ENCODE measurements at regions not wholly inside any gene's neighbourhood (a gene's known extent, or its start where the extent isn't known, plus 50 kb on each side); places are given as distances from the start of the nearest gene placed in this dataset.

DNA sequence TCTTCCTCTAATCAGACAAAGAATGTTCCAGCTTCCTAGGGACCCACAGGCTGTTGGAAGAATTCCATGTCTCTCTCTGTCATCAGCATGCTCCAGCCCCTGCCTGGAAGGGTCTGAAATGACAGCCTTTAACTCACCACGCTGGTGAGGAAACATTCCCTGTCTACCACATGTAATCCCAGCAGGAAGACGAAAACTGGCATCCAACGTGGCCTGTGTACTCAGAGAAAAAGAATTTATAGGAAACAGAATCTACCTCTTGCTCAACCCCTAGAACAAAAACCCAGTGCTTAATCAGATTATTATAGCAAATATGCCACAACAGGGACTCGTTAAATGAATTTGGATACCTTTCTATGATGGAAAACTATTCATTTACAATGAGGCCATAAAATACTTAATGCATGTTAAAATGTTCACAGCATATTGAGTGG lies 147.3 kb upstream of the FOXF1 start:
- H3K27ac ChIP-seq, result peak overlapping the region; percentile 83 to 89 (median 85)
- peak; percentile 88 for DNase-seq
- no peaks in the 10 kb centered on the region for H3K27me3 ChIP-seq
- 45 to 47% methylated on average over 4 of the region's 4 CpGs for WGBS, 2 donors
- H3K36me3 ChIP-seq, result no peaks in the 10 kb centered on the region
- H3K4me3 ChIP-seq, result no peak overlapping the region
- no peaks in the 10 kb centered on the region for H3K9me3 ChIP-seq
- peaks cover 0 to 56% (median 46%) of the 10 kb centered on the region in 4 donors for H3K4me1 ChIP-seq
- TF ChIP-seq POLR2AphosphoS5 (IDR thresholded peaks at IDR 0.05) (peak; percentile 63 to 76 (median 66)), POLR2A (IDR thresholded peaks at IDR 0.05) (no peak), EP300 (IDR thresholded peaks at IDR 0.05) (peak in 3 of 4 donors; percentile 25 to 84 (median 52))
- TF ChIP-seq, protein P1, sequence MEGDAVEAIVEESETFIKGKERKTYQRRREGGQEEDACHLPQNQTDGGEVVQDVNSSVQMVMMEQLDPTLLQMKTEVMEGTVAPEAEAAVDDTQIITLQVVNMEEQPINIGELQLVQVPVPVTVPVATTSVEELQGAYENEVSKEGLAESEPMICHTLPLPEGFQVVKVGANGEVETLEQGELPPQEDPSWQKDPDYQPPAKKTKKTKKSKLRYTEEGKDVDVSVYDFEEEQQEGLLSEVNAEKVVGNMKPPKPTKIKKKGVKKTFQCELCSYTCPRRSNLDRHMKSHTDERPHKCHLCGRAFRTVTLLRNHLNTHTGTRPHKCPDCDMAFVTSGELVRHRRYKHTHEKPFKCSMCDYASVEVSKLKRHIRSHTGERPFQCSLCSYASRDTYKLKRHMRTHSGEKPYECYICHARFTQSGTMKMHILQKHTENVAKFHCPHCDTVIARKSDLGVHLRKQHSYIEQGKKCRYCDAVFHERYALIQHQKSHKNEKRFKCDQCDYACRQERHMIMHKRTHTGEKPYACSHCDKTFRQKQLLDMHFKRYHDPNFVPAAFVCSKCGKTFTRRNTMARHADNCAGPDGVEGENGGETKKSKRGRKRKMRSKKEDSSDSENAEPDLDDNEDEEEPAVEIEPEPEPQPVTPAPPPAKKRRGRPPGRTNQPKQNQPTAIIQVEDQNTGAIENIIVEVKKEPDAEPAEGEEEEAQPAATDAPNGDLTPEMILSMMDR (IDR thresholded peaks at IDR 0.05), result no peak
- intact Hi-C loops (cut with DNase I), result loop anchor here (1.0 kb wide), 1 partner anchor 20 kb away; no protein-coding TSS in a partner anchor

DNA sequence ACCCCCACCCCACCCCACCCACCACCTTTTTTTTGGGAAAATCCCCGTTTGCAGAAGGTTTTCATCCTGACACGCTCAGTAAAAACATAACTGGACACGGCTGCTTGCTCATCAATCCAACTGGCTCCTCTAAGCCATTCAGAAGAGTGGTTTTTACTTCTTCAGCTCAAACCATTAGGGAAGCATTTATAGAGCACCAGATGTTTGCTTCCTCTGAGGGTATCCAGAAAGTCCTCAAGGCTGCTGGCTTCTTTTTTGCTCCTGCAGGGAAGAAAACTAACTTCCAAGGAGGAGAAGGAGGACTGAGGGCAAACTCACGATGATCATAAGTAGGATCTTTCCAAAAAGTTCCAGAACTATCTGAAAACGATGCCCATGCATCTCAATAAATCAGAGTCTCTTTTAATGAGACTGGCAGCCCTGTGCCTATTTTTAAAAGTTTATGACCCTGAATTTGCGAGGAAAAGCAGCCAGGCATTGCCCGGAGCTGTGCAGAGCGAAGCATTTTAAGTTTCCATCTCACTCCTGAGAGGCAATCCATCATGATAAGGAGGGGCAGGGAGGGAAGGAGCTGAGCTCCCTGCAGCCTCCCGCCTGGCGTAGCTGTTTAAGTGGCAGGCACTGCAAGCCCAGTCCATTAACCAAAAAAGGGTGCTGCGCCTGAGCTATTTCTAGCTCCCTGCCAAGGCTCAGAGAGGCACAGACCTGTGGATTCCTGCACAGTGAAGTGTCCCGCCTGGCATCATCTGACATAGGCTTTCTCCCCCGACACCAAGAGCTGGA lies 146.3 kb upstream of the FOXF1 start:
- 44 to 47% methylated on average over 13 of the region's 13 CpGs for WGBS, 2 donors
- H3K4me1 ChIP-seq, result peaks cover 0 to 56% (median 49%) of the 10 kb centered on the region in 4 donors
- peak; percentile 95 for DNase-seq
- intact Hi-C loops (cut with DNase I), result loop anchor here (1.0 to 2.0 kb wide), 5 partner anchors 21 to 165 kb away; no protein-coding TSS in a partner anchor
- H3K27me3 ChIP-seq, result no peaks in the 10 kb centered on the region
- TF ChIP-seq EP300 (IDR thresholded peaks at IDR 0.05) (peak; percentile 76 to 89 (median 84)), POLR2AphosphoS5 (IDR thresholded peaks at IDR 0.05) (peak; percentile 80 to 86 (median 86)), POLR2A (IDR thresholded peaks at IDR 0.05) (no peak)
- TF ChIP-seq, protein P1 (IDR thresholded peaks at IDR 0.05), result no peak
- peak overlapping the region in 1 of 4 donors; percentile 3 for H3K4me3 ChIP-seq
- peak overlapping the region; percentile 83 to 89 (median 85) for H3K27ac ChIP-seq
- H3K9me3 ChIP-seq, result no peaks in the 10 kb centered on the region
- H3K36me3 ChIP-seq, result no peaks in the 10 kb centered on the region

DNA sequence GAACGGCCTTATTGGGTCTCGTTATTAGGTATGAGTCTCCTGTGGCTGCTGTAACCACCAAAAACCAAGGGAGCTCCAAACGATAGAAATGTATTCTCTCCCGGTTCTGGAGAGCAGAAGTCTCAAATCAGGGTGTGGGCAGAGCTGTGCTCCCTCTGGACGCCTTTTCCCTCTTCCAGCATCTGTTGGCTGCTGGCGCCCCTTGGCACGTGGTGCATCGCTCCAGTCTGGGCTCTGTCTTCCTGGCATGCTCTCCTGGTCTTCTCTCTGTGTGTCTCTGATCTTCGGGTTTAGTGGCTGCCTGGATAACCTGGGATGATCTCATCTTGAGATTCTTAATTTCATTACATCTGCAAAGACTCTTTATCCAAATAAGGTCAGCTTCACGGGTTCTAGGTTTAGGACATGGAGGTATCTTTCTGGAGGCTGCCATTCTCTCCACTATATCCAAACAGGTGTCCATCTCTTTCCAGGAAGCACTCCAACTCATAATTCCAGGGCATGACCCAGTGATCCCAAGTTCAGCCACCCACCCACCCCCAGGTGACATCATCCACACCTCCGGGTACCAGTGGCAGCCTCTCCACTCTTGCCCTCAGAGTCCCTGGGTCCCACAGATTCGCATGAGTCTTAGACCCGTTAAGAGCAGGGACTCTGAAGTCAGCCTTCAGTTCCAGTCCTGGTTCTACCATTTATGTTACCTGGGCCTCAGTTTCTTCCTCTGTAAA lies 145.5 kb upstream of the FOXF1 start:
- peak; percentile 80 for DNase-seq
- Histone ChIP-seq H3K27me3 (no peaks in the 10 kb centered on the region), H3K27ac (peak overlapping the region; percentile 83 to 89 (median 85)), H3K9me3 (no peaks in the 10 kb centered on the region), H3K4me3 (no peak overlapping the region), H3K36me3 (no peaks in the 10 kb centered on the region), H3K4me1 (peaks cover 0 to 56% (median 49%) of the 10 kb centered on the region in 4 donors)
- intact Hi-C loops (cut with DNase I), result loop anchor here (1.0 to 2.0 kb wide), 4 partner anchors 58 to 166 kb away; no protein-coding TSS in a partner anchor
- WGBS, 2 donors, result 84 to 85% methylated on average over 13 of the region's 13 CpGs
- TF ChIP-seq, protein P1 (IDR thresholded peaks at IDR 0.05), result no peak
- TF ChIP-seq EP300 (IDR thresholded peaks at IDR 0.05) (peak in 2 of 4 donors; percentile 21 to 40), POLR2AphosphoS5 (IDR thresholded peaks at IDR 0.05) (no peak), POLR2A (IDR thresholded peaks at IDR 0.05) (no peak)

DNA sequence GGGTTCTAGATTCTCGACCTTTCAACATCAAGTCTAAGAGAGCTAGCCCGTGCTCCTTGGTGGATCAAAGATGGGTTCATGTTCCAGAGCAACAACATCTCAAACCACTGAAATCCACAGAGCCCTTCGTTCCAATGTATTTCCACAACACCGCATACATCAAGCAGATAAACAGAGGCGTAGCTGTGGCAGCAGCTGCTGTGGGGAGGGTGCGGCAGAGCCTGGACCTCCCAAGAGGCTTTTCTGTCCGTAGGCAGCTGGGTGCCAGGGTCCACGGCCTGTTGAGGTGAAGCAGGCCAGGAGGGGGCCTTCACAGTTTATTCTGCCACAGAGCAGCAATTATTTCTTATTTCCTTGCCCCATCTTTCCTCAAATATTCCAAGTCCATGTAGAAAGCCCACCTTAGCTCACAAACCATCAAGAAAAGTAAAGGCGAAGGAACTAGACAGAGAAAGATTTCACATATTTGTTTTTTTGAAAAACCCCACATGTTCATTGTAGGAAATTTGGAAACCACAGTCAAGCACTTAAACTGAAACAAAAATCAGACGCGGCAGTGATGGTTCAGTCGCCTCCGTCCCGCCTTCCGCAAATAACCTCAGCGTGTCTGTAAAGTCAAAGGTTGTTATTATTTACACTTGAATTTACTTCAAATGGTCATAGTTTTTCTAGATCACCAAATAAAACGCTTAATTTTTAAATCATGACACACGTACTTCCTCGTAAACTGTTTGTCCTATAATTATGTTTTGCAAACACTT lies 144.6 kb upstream of the FOXF1 start:
- TF ChIP-seq, protein P1 (IDR thresholded peaks at IDR 0.05), result no peak
- peak in 1 of 4 donors; percentile 11 for TF ChIP-seq POLR2AphosphoS5 (IDR thresholded peaks at IDR 0.05)
- H3K4me3 ChIP-seq, result peak overlapping the region in 1 of 4 donors; percentile 9

More for the DNA sequence above, 144.6 kb upstream of the FOXF1 start:
- Histone ChIP-seq H3K4me1 (peaks cover 0 to 56% (median 49%) of the 10 kb centered on the region in 4 donors), H3K36me3 (no peaks in the 10 kb centered on the region), H3K27me3 (no peaks in the 10 kb centered on the region), H3K27ac (peak overlapping the region; percentile 83 to 89 (median 85)), H3K9me3 (no peaks in the 10 kb centered on the region)
- intact Hi-C loops (cut with DNase I), result loop anchor here (2.0 kb wide), 2 partner anchors 59 to 67 kb away; no protein-coding TSS in a partner anchor
- 22 to 58% methylated on average over 19 of the region's 19 CpGs for WGBS, 2 donors
- peak; percentile 68 for DNase-seq

Measured in sigmoid colon (tissue), 6 donors.